Esophagus squamous epithelium (tissue), 4 donors: ENCODE measurements at regions not wholly inside any gene's neighbourhood (a gene's known extent, or its start where the extent isn't known, plus 50 kb on each side); places are given as distances from the start of the nearest gene placed in this dataset.

Experiments
- CTCF ChIP-seq, 6 experiments: fragments of 450-650 bp in 4 of 6; fragments of 200-600 bp in 2 of 6; sonication (generic) in 2 of 6; IDR thresholded peaks; one replicate each; pipeline ENCODE4 v1.5.1; 2016 to 2019; ENCODE audit warnings: antibody characterized with exemption in 6 of 6, mild to moderate bottlenecking in 4 of 6, moderate library complexity in 4 of 6
- POLR2A ChIP-seq, 4 donors: fragments of 450-650 bp; IDR thresholded peaks; one replicate each; pipeline ENCODE4 v1.6.1; 2017; ENCODE audit warnings: antibody characterized with exemption in 4 of 4, mild to moderate bottlenecking in 4 of 4, moderate library complexity in 3 of 4

GRCh38 chr6:66435321-66435720 is 728.3 kb upstream of the EYS start:
- TF ChIP-seq POLR2A (IDR thresholded peaks at IDR 0.05): no peak
- no peak for TF ChIP-seq CTCF (IDR thresholded peaks at IDR 0.05)
